Immature natural killer cell (primary cell): ENCODE measurements at regions not wholly inside any gene's neighbourhood (a gene's known extent, or its start where the extent isn't known, plus 50 kb on each side); places are given as distances from the start of the nearest gene placed in this dataset.
A peak's percentile ranks its signal among the peaks of the same experiment; 100 is the strongest.

ENCODE experiments used
- DNase-seq, 3 donors: peaks; one replicate each; pipeline ENCODE4 v3.0.0; 2022; ENCODE audit warnings: mixed read lengths in 1 of 3
- H3K27ac Mint-ChIP-seq, 6 donors: one replicate each; pipeline ENCODE4 v1.8.0; 2020; ENCODE audit warnings: mixed read lengths in 6 of 6, mild to moderate bottlenecking in 5 of 6, inconsistent platforms in 4 of 6, moderate library complexity in 3 of 6
- H3K27me3 Mint-ChIP-seq, 3 donors: one replicate each; pipeline ENCODE4 v1.8.0; 2020 to 2021; ENCODE audit warnings: low read depth in 3 of 3, mild to moderate bottlenecking in 3 of 3, mixed read lengths in 3 of 3, moderate library complexity in 3 of 3, inconsistent platforms in 1 of 3
- H3K36me3 Mint-ChIP-seq, 3 donors: one replicate each; pipeline ENCODE4 v1.8.0; 2020; ENCODE audit warnings: mixed read lengths in 3 of 3, inconsistent platforms in 2 of 3, mild to moderate bottlenecking in 2 of 3
- H3K4me1 Mint-ChIP-seq, 2 donors: one replicate each; pipeline ENCODE4 v1.8.0; 2020; ENCODE audit warnings: inconsistent platforms in 2 of 2, mild to moderate bottlenecking in 2 of 2, mixed read lengths in 2 of 2, moderate library complexity in 1 of 2
- H3K4me3 Mint-ChIP-seq, 5 donors: one replicate each; pipeline ENCODE4 v1.8.0; 2020; ENCODE audit warnings: mild to moderate bottlenecking in 5 of 5, mixed read lengths in 5 of 5, inconsistent platforms in 3 of 5, moderate library complexity in 3 of 5
- H3K9me3 Mint-ChIP-seq, 6 donors: one replicate each; pipeline ENCODE4 v1.8.0; 2020; ENCODE audit warnings: mild to moderate bottlenecking in 6 of 6, mixed read lengths in 6 of 6, inconsistent platforms in 4 of 6, moderate library complexity in 3 of 6

- Mint-ChIP-seq H3K4me3 (no peak overlapping the region), H3K27me3 (peaks cover 2 to 10% (median 5%) of the 10 kb centered on the region in 3 donors), H3K36me3 (no peaks in the 10 kb centered on the region), H3K9me3 (peaks cover 0 to 2% (median 0%) of the 10 kb centered on the region in 6 donors), H3K27ac (no peak overlapping the region), H3K4me1 (no peaks in the 10 kb centered on the region)
- no peak for DNase-seq
Observed at GRCh38 chr3:13696699-13697098, 147.8 kb downstream of the FBLN2 start.

GRCh38 chr3:13693441-13693840 lies 144.5 kb downstream of the FBLN2 start:
- H3K27ac Mint-ChIP-seq: no peak overlapping the region
- H3K36me3 Mint-ChIP-seq: no peaks in the 10 kb centered on the region
- no peak overlapping the region for H3K4me3 Mint-ChIP-seq
- no peaks in the 10 kb centered on the region for H3K4me1 Mint-ChIP-seq
- peaks cover 0 to 2% (median 0%) of the 10 kb centered on the region in 6 donors for H3K9me3 Mint-ChIP-seq
- DNase-seq: no peak
- H3K27me3 Mint-ChIP-seq: peaks cover 2 to 7% (median 4%) of the 10 kb centered on the region in 3 donors

GRCh38 chr3:13690636-13691035 lies 141.7 kb downstream of the FBLN2 start:
- Mint-ChIP-seq H3K4me3 (no peak overlapping the region), H3K36me3 (no peaks in the 10 kb centered on the region), H3K9me3 (peaks cover 0 to 2% (median 0%) of the 10 kb centered on the region in 6 donors), H3K27ac (no peak overlapping the region), H3K27me3 (peaks cover 2 to 6% (median 4%) of the 10 kb centered on the region in 3 donors), H3K4me1 (no peaks in the 10 kb centered on the region)
- DNase-seq: no peak

GRCh38 chr3:13689373-13690260 lies 140.7 kb downstream of the FBLN2 start:
- Mint-ChIP-seq H3K9me3 (peaks cover 0 to 2% (median 0%) of the 10 kb centered on the region in 6 donors), H3K4me1 (no peaks in the 10 kb centered on the region), H3K27ac (peak overlapping the region in 1 of 6 donors; percentile 40), H3K4me3 (no peak overlapping the region), H3K36me3 (no peaks in the 10 kb centered on the region), H3K27me3 (peaks cover 0 to 6% (median 4%) of the 10 kb centered on the region in 3 donors)
- DNase-seq: no peak

GRCh38 chr3:13688824-13689223 lies 139.9 kb downstream of the FBLN2 start:
- Mint-ChIP-seq H3K9me3 (peaks cover 0 to 2% (median 0%) of the 10 kb centered on the region in 6 donors), H3K27ac (no peak overlapping the region), H3K36me3 (no peaks in the 10 kb centered on the region), H3K4me3 (no peak overlapping the region), H3K4me1 (no peaks in the 10 kb centered on the region), H3K27me3 (peaks cover 0 to 4% (median 4%) of the 10 kb centered on the region in 3 donors)
- no peak for DNase-seq

GRCh38 chr3:13688034-13688433 lies 139.1 kb downstream of the FBLN2 start:
- H3K36me3 Mint-ChIP-seq: no peaks in the 10 kb centered on the region
- H3K27me3 Mint-ChIP-seq: peaks cover 0 to 4% (median 3%) of the 10 kb centered on the region in 3 donors
- no peaks in the 10 kb centered on the region for H3K4me1 Mint-ChIP-seq

More at GRCh38 chr3:13688034-13688433, 139.1 kb downstream of the FBLN2 start:
- H3K9me3 Mint-ChIP-seq: peaks cover 0 to 3% (median 0%) of the 10 kb centered on the region in 6 donors
- H3K27ac Mint-ChIP-seq: no peak overlapping the region
- no peak for DNase-seq
- no peak overlapping the region for H3K4me3 Mint-ChIP-seq
